Memory B cell (primary cell): ENCODE measurements at regions not wholly inside any gene's neighbourhood (a gene's known extent, or its start where the extent isn't known, plus 50 kb on each side); places are given as distances from the start of the nearest gene placed in this dataset.
"Not testable (repeated sequence)": the region's sequence is repeated elsewhere in the genome, so short reads cannot be mapped to it uniquely, and the experiment has no call there.

Source experiments
- ATAC-seq: fragments of 150-1000 bp; cut with Tn5 transposase; 2 replicates; pipeline ENCODE4 v1.10.0; 2021; ENCODE audit warnings: low read depth, mild to moderate bottlenecking, moderate library complexity
- DNase-seq, 2 donors: peaks; one replicate each; pipeline ENCODE4 v3.0.0; 2022; ENCODE audit warnings: low spot score in 2 of 2
- H3K27ac Mint-ChIP-seq: one replicate; pipeline ENCODE4 v1.8.0; 2022; ENCODE audit warnings: mild to moderate bottlenecking, moderate library complexity, mixed read lengths
- H3K27me3 Mint-ChIP-seq: one replicate; pipeline ENCODE4 v1.8.0; 2022; ENCODE audit warnings: mixed read lengths
- H3K36me3 Mint-ChIP-seq: one replicate; pipeline ENCODE4 v1.8.0; 2022; ENCODE audit warnings: mild to moderate bottlenecking, mixed read lengths
- H3K4me1 Mint-ChIP-seq: one replicate; pipeline ENCODE4 v1.8.0; 2022; ENCODE audit warnings: mixed read lengths
- H3K4me3 Mint-ChIP-seq: one replicate; pipeline ENCODE4 v1.8.0; 2022; ENCODE audit warnings: mild to moderate bottlenecking, moderate library complexity, mixed read lengths
- H3K9me3 Mint-ChIP-seq: one replicate; pipeline ENCODE4 v1.8.0; 2022; ENCODE audit warnings: mixed read lengths

GRCh38 chrX:817759-818300 is 187.2 kb downstream of the SHOX start:
- H3K4me3 Mint-ChIP-seq, result no peak overlapping the region
- ATAC-seq, result no peak

GRCh38 chrX:817147-817546 is 186.6 kb downstream of the SHOX start:
- not testable (repeated sequence) for H3K4me3 Mint-ChIP-seq, H3K9me3 Mint-ChIP-seq, H3K36me3 Mint-ChIP-seq, DNase-seq, H3K27me3 Mint-ChIP-seq, H3K27ac Mint-ChIP-seq, ATAC-seq, H3K4me1 Mint-ChIP-seq

More at GRCh38 chrX:817759-818300, 187.2 kb downstream of the SHOX start:
- no peaks in the 10 kb centered on the region for H3K27me3 Mint-ChIP-seq
- no peaks in the 10 kb centered on the region for H3K4me1 Mint-ChIP-seq
- H3K36me3 Mint-ChIP-seq, result no peaks in the 10 kb centered on the region
- peaks cover 7% of the 10 kb centered on the region for H3K9me3 Mint-ChIP-seq
- H3K27ac Mint-ChIP-seq, result no peak overlapping the region
- no peak for DNase-seq

DNA sequence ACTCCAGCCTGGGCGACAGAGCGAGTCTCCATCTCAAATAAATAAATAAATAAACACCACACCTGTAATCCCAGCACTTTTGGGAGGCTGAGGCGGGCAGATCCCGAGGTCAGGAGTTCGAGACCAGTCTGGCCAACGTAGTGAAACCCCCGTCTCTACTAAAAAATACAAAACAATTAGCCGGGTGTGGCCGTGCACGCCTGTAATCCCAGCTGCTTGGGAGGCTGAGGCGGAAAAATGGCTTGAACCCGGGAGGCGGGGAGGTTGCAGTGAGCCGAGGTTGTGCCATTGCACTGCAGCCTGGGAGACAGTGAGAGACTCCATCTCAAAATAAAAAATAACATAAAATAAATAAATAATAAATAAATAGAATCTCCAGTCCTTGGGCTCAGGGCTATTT is 185.8 kb downstream of the SHOX start:
- H3K36me3 Mint-ChIP-seq, result no peaks in the 10 kb centered on the region
- no peaks in the 10 kb centered on the region for H3K27me3 Mint-ChIP-seq
- no peaks in the 10 kb centered on the region for H3K4me1 Mint-ChIP-seq
- peaks cover 7% of the 10 kb centered on the region for H3K9me3 Mint-ChIP-seq
- no peak for DNase-seq
- no peak overlapping the region for H3K27ac Mint-ChIP-seq
- no peak overlapping the region for H3K4me3 Mint-ChIP-seq
- no peak for ATAC-seq

GRCh38 chrX:810186-810585 is 179.6 kb downstream of the SHOX start:
- peaks cover 1% of the 10 kb centered on the region for H3K9me3 Mint-ChIP-seq
- H3K27ac Mint-ChIP-seq, result no peak overlapping the region
- H3K4me3 Mint-ChIP-seq, result no peak overlapping the region
- H3K4me1 Mint-ChIP-seq, result no peaks in the 10 kb centered on the region
- H3K27me3 Mint-ChIP-seq, result peaks cover 1% of the 10 kb centered on the region
- no peaks in the 10 kb centered on the region for H3K36me3 Mint-ChIP-seq
- ATAC-seq (no peak), DNase-seq (no peak)

DNA sequence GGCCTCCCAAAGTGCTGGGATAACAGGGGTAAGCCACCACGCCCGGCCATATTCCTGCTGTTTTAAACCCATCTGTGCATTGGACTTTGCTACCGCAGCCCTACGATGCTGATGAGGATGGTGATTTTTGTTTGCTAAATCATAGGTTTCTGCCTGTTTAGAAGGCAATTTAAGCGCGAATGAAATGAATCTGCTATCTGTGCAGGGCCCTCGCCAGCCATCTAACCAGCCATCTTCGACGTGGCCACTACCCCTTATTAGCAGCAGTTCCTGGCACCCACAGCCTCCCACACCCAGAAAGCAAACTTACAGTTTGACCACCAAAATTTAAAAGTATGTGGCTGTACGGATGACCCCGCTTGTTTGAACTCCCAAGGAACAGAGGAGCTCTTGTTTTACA is 178.5 kb downstream of the SHOX start:
- no peak for ATAC-seq
- H3K27ac Mint-ChIP-seq, result no peak overlapping the region
- H3K27me3 Mint-ChIP-seq, result peaks cover 3% of the 10 kb centered on the region
- no peaks in the 10 kb centered on the region for H3K4me1 Mint-ChIP-seq
- peaks cover 3% of the 10 kb centered on the region for H3K9me3 Mint-ChIP-seq
- no peak for DNase-seq
- no peaks in the 10 kb centered on the region for H3K36me3 Mint-ChIP-seq
- no peak overlapping the region for H3K4me3 Mint-ChIP-seq

- no peak overlapping the region for H3K27ac Mint-ChIP-seq
- ATAC-seq, result no peak
- H3K9me3 Mint-ChIP-seq, result peaks cover 7% of the 10 kb centered on the region
- DNase-seq, result no peak
- peaks cover 2% of the 10 kb centered on the region for H3K36me3 Mint-ChIP-seq
- H3K27me3 Mint-ChIP-seq, result peaks cover 3% of the 10 kb centered on the region
- no peak overlapping the region for H3K4me3 Mint-ChIP-seq
- H3K4me1 Mint-ChIP-seq, result no peaks in the 10 kb centered on the region
Measured at GRCh38 chrX:806586-806985, 176.0 kb downstream of the SHOX start.

- ATAC-seq (no peak), DNase-seq (no peak)
- H3K36me3 Mint-ChIP-seq, result peaks cover 2% of the 10 kb centered on the region
- no peak overlapping the region for H3K4me3 Mint-ChIP-seq
- H3K9me3 Mint-ChIP-seq, result peaks cover 10% of the 10 kb centered on the region
- H3K4me1 Mint-ChIP-seq, result no peaks in the 10 kb centered on the region
- no peak overlapping the region for H3K27ac Mint-ChIP-seq
- H3K27me3 Mint-ChIP-seq, result peaks cover 3% of the 10 kb centered on the region
Measured at GRCh38 chrX:805988-806387, 175.4 kb downstream of the SHOX start.

DNA sequence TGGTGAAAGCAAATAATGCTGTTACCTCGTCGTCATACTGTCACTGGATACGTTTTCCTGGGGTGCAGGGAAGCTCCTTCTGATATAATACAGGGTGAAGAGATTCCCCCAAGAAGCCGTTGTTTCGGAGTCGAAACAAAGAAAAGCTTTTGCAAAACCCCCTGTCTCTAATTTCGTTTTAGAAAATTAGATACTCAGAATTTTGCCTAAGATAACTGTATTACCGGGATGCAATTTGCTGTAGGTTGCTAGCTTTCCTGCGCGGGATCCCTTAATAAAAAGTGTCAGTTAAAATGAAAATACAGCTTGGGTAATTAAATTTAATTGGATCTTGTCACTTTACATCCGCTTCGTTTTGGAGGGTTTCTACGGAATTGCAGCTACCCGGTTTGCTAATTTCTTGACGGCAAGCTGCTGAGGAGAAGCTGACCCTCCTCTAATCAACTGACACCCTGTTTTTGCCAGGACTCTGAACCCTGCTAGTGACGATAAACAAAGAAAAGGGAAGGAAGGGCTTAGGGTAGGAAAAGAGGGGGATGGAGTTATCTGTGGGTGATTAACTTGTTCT is 174.6 kb downstream of the SHOX start:
- H3K9me3 Mint-ChIP-seq, result peaks cover 10% of the 10 kb centered on the region
- peaks cover 2% of the 10 kb centered on the region for H3K36me3 Mint-ChIP-seq
- H3K27ac Mint-ChIP-seq, result no peak overlapping the region
- H3K27me3 Mint-ChIP-seq, result peaks cover 3% of the 10 kb centered on the region
- ATAC-seq, result no peak
- H3K4me3 Mint-ChIP-seq, result no peak overlapping the region
- DNase-seq, result no peak
- H3K4me1 Mint-ChIP-seq, result no peaks in the 10 kb centered on the region

DNA sequence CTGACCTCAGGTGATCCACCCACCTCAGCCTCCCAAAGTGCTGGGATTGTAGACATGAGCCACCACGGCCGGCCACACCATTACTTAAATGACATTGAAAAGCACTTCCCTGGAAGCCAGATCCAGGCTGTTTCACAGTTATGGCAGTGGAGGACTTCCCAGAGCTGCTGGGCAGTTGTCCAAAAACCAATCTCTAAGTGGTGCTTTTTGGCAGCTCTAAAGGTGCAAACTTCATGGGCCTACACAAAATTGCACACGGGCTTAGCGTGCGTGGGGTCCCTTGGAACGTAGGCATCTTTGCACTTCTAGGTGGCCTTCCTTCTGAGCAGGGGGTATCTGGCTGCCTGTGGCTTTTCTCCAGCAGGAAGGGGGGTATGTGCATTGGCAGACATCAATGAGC is 172.3 kb downstream of the SHOX start:
- Mint-ChIP-seq H3K27me3 (peaks cover 3% of the 10 kb centered on the region), H3K27ac (no peak overlapping the region), H3K9me3 (peaks cover 10% of the 10 kb centered on the region), H3K4me1 (no peaks in the 10 kb centered on the region), H3K4me3 (no peak overlapping the region), H3K36me3 (peaks cover 2% of the 10 kb centered on the region)
- ATAC-seq, result no peak
- no peak for DNase-seq

GRCh38 chrX:799808-800207 is 169.2 kb downstream of the SHOX start:
- DNase-seq, result no peak
- peaks cover 2% of the 10 kb centered on the region for H3K36me3 Mint-ChIP-seq
- peaks cover 9% of the 10 kb centered on the region for H3K9me3 Mint-ChIP-seq
- H3K27ac Mint-ChIP-seq, result no peak overlapping the region
- no peak overlapping the region for H3K4me3 Mint-ChIP-seq
- ATAC-seq, result no peak
- H3K27me3 Mint-ChIP-seq, result peaks cover 2% of the 10 kb centered on the region
- no peaks in the 10 kb centered on the region for H3K4me1 Mint-ChIP-seq

DNA sequence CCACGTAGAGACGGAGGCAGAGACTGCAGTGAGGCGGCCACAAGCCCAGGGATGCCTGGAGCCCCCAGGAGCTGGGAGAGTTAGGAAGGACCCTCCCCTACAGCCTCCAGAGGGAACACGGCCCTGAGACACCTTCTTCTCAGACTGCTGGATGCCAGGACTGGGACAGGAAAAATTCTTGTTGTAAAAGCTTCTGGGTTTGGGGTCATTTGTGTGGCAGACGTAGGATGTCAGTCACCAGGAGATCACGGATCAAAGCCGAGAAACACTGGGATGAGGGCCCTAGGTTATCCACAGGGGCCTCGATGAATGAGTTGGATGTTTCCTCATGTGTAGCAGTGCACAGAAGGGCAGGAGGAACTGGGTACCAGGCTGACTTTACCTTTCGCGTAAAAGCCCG is 163.7 kb downstream of the SHOX start:
- Mint-ChIP-seq H3K27me3 (peaks cover 2% of the 10 kb centered on the region), H3K36me3 (no peaks in the 10 kb centered on the region), H3K4me3 (no peak overlapping the region), H3K9me3 (no peaks in the 10 kb centered on the region), H3K4me1 (no peaks in the 10 kb centered on the region), H3K27ac (no peak overlapping the region)
- ATAC-seq (no peak), DNase-seq (no peak)

DNA sequence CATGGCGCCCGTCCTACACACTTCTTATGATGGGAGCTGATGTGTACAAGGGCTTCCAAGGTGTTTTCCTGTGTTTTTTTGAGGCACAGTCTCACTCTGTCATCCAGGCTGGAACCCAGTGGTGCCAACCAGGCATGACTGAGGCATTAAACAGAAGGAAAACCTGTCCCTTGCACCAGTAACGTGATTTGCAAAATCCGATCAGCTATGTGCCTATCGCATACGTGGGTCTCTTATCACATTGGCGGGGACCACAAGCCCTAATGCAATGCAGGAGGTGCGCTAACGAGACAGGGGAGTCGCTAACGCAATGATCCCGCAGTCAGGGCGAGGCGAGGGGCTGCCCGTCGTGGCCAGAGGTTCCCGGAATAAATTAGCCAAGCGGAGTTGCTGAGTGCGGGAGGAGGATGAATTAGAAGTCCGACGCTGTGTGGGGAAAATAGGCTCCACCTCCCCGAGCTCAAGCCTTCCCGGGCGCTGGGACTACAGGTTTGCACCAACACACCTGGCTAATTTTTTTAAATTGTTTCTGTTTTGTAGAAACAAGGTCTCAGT is 162.7 kb downstream of the SHOX start:
- peaks cover 2% of the 10 kb centered on the region for H3K27me3 Mint-ChIP-seq
- no peak overlapping the region for H3K4me3 Mint-ChIP-seq
- ATAC-seq (no peak), DNase-seq (no peak)
- H3K4me1 Mint-ChIP-seq, result no peaks in the 10 kb centered on the region
- H3K9me3 Mint-ChIP-seq, result no peaks in the 10 kb centered on the region
- H3K36me3 Mint-ChIP-seq, result no peaks in the 10 kb centered on the region
- H3K27ac Mint-ChIP-seq, result no peak overlapping the region

DNA sequence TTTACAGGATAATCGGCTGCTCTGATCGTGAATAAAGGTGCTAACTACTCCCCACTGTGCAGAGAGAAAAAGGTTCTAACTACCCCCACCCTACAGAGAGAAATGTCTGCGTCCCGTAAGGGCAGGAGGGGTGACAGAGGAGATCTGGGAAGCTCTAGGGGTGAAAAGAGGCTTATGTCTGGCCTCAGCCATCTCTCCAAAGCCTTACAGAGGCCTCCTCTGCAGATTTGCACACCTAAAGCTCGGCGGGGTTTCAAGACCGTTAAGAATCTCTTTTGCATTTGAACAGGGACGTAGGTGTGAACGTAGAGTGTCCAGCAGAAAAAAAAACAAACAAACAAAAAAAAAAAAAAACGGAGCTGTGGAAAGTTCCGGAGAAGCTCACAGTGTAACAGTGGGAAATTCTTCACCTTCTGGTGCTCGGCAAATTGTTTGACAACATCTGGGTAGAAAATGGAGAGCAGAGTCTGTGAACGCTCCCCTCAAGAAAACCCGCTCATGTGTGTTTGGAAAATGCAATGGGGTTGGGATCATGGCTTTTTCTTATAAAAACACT is 161.0 kb downstream of the SHOX start:
- H3K4me3 Mint-ChIP-seq, result no peak overlapping the region
- DNase-seq (no peak), ATAC-seq (no peak)
- H3K27me3 Mint-ChIP-seq, result peaks cover 2% of the 10 kb centered on the region
- no peaks in the 10 kb centered on the region for H3K4me1 Mint-ChIP-seq
- no peaks in the 10 kb centered on the region for H3K9me3 Mint-ChIP-seq
- no peaks in the 10 kb centered on the region for H3K36me3 Mint-ChIP-seq
- H3K27ac Mint-ChIP-seq, result no peak overlapping the region

GRCh38 chrX:790783-791360 is 160.3 kb downstream of the SHOX start:
- Mint-ChIP-seq H3K27ac (no peak overlapping the region), H3K4me3 (no peak overlapping the region), H3K4me1 (no peaks in the 10 kb centered on the region), H3K27me3 (peaks cover 2% of the 10 kb centered on the region), H3K9me3 (no peaks in the 10 kb centered on the region), H3K36me3 (no peaks in the 10 kb centered on the region)
- DNase-seq (no peak), ATAC-seq (no peak)
